ENCODE measurements at regions not wholly inside any gene's neighbourhood (a gene's known extent, or its start where the extent isn't known, plus 50 kb on each side); places are given as distances from the start of the nearest gene placed in this dataset.

DNA sequence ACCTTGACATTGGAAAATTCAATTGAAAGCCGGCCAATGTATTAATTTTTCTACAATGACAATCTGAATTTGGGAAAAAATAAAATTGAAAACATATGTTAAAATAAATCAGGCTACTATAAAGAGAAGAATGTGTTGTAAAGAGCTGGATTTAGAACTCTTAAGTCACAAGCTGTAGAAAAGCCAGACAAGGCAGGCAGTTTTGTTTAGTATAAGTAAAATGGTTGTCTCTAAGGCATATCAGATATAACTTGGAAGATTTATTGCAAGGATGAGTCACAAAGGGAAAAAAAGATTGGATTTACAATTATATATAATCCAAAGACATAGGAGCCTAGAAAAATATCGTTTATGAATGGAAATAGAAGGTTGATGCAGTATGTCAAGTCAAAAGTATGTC is 549.1 kb upstream of the EPHA5 start:
- no peaks in the 10 kb centered on the region for H3K36me3 ChIP-seq (ENCODE audit: control insufficient read depth, insufficient read depth, low read length)
- WGBS, 2 experiments (ENCODE audit: insufficient coverage in 2 of 2) = 83% methylated on average over 1 of the region's 2 CpGs; no CpG with 5 or more reads in 1 of the 2 experiments
- no peaks in the 10 kb centered on the region for H3K4me1 ChIP-seq (ENCODE audit: control insufficient read depth, insufficient read depth, low read length, poor library complexity, severe bottlenecking)
- no peak overlapping the region for H3K27ac ChIP-seq (ENCODE audit: low read depth, low read length, severe bottlenecking)
- no peaks in the 10 kb centered on the region for H3K9me3 ChIP-seq (ENCODE audit: control insufficient read depth, low read length)
- no peak overlapping the region for H3K4me3 ChIP-seq (ENCODE audit: extremely low read depth, insufficient read depth, low read length, poor library complexity, severe bottlenecking)

DNA sequence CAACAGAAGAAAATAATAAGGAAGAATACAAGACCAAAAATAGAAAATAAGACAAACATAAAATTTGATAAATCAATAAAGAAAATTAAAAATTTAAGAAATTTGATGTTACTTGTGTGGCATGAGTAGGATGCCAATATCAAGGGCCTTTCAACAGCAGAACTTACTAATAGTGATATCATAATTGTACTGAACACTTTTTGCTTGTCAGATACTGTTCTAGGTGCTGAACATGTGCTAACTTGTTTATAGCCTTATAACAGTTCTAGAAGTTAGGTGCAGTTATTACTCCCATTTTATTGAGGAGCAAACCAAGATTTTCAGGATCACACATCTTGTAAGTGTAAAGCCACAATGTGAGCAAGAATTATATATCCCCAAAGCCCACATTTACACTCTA is 546.0 kb upstream of the EPHA5 start:
- Histone ChIP-seq H3K4me3 (ENCODE audit: extremely low read depth, insufficient read depth, low read length, poor library complexity, severe bottlenecking) (no peak overlapping the region), H3K36me3 (ENCODE audit: control insufficient read depth, insufficient read depth, low read length) (no peaks in the 10 kb centered on the region), H3K27ac (ENCODE audit: low read depth, low read length, severe bottlenecking) (no peak overlapping the region), H3K4me1 (ENCODE audit: control insufficient read depth, insufficient read depth, low read length, poor library complexity, severe bottlenecking) (no peaks in the 10 kb centered on the region), H3K9me3 (ENCODE audit: control insufficient read depth, low read length) (no peaks in the 10 kb centered on the region)

DNA sequence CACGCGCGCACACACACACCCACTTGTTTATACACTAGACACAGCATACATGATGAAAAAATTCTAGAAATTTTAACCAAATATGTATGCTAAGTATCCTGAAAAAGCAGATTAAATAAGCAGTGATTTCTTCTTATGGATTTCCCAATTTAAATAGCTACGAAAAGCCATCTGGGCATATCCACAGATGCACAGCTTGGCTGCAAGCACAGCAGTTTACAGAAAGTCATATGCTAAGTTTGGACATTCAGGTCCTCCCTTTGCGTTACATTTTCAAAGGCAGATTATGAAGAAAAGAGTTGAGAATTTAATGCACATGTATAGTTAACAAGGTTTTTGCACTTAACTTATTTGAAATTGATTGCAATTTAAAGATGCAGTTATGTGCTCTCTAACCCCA is 542.2 kb upstream of the EPHA5 start:
- H3K4me1 ChIP-seq (ENCODE audit: control insufficient read depth, insufficient read depth, low read length, poor library complexity, severe bottlenecking) = no peaks in the 10 kb centered on the region
- H3K36me3 ChIP-seq (ENCODE audit: control insufficient read depth, insufficient read depth, low read length) = no peaks in the 10 kb centered on the region
- H3K27ac ChIP-seq (ENCODE audit: low read depth, low read length, severe bottlenecking) = no peak overlapping the region
- 100% methylated on average over 2 of the region's 5 CpGs for WGBS, 2 experiments (ENCODE audit: insufficient coverage in 2 of 2)
- no peak overlapping the region for H3K4me3 ChIP-seq (ENCODE audit: extremely low read depth, insufficient read depth, low read length, poor library complexity, severe bottlenecking)
- H3K9me3 ChIP-seq (ENCODE audit: control insufficient read depth, low read length) = no peaks in the 10 kb centered on the region

DNA sequence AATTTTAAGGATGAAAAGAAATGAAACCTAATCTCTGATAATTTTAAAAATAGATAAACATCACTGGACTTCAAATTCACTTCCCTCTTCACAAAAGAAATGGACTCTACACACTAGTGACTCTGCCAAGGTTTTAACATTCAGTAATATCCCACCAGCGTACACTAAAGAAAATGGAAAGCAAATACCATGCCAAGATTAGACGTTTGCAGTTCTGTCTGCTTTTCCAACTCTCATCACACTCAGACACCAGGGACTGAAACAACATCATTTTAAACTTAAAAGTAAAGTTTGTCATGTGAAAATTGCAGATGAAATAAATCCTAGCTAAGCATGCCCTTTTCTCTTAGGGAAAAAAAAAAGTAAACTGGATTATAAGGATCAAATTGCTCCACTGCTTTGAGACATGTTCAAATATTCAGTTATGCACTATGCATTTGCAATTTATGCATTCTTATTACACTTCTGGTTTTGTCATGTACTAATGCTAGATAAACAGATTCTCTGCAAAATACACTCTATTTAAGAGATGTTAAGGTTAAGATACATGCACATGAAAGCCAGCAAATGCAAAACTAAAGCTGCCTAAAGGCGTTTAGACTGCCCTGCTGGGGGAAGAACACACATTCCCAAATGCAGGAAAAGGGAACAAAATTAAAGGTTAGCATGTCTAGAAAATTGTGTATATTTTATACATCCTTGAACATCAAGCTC is 534.4 kb upstream of the EPHA5 start:
- 80 to 82% methylated on average over 1 to 2 of the region's 3 CpGs for WGBS, 2 experiments (ENCODE audit: insufficient coverage in 2 of 2)

DNA sequence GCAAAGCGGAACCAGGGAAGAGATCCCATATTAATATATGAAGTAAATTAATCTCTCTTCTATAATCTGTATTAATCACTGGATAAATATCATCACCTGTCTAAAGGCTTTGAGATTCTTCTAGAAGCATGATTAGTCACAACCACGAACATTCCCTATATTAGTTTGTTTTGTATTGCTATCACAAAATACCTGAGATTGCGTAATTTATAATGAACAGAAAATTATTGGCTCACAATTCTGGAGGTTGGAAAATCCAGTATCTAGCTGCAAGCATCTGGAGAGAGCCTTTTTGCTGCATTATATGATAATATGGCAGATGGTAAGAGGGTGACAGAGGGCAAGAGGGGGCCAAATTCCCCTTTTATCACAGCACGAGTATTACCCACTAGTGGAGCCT is 532.6 kb upstream of the EPHA5 start:
- Histone ChIP-seq H3K4me1 (ENCODE audit: control insufficient read depth, insufficient read depth, low read length, poor library complexity, severe bottlenecking) (no peaks in the 10 kb centered on the region), H3K27ac (ENCODE audit: low read depth, low read length, severe bottlenecking) (no peak overlapping the region), H3K9me3 (ENCODE audit: control insufficient read depth, low read length) (no peaks in the 10 kb centered on the region), H3K4me3 (ENCODE audit: extremely low read depth, insufficient read depth, low read length, poor library complexity, severe bottlenecking) (no peak overlapping the region), H3K36me3 (ENCODE audit: control insufficient read depth, insufficient read depth, low read length) (no peaks in the 10 kb centered on the region)
- 100% methylated on average over 1 of the region's 4 CpGs; no CpG with 5 or more reads in 1 of the 2 experiments for WGBS, 2 experiments (ENCODE audit: insufficient coverage in 2 of 2)

More for the DNA sequence above, 534.4 kb upstream of the EPHA5 start:
- Histone ChIP-seq H3K9me3 (ENCODE audit: control insufficient read depth, low read length) (no peaks in the 10 kb centered on the region), H3K4me3 (ENCODE audit: extremely low read depth, insufficient read depth, low read length, poor library complexity, severe bottlenecking) (no peak overlapping the region), H3K36me3 (ENCODE audit: control insufficient read depth, insufficient read depth, low read length) (no peaks in the 10 kb centered on the region), H3K27ac (ENCODE audit: low read depth, low read length, severe bottlenecking) (no peak overlapping the region), H3K4me1 (ENCODE audit: control insufficient read depth, insufficient read depth, low read length, poor library complexity, severe bottlenecking) (no peaks in the 10 kb centered on the region)

DNA sequence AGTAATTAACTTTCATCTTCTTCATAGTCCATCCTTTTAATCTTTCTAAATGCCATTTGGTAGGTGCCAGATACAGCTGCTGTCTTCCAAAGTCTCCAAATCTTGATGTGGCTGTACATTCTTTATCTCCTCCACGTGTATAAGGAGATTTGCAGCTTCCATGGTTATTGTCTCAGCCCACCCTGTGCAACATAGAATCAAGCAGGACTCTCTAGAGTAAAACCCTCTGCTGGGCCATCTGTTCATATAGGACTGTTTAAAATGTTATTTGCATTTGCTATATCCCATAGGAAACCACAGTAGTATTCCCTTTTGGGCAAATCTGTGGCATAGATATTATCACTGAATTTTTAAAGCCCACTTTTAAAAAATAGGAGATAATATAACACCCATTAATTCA is 527.2 kb upstream of the EPHA5 start:
- Histone ChIP-seq H3K4me3 (ENCODE audit: extremely low read depth, insufficient read depth, low read length, poor library complexity, severe bottlenecking) (no peak overlapping the region), H3K4me1 (ENCODE audit: control insufficient read depth, insufficient read depth, low read length, poor library complexity, severe bottlenecking) (no peaks in the 10 kb centered on the region), H3K27ac (ENCODE audit: low read depth, low read length, severe bottlenecking) (no peak overlapping the region), H3K36me3 (ENCODE audit: control insufficient read depth, insufficient read depth, low read length) (no peaks in the 10 kb centered on the region), H3K9me3 (ENCODE audit: control insufficient read depth, low read length) (no peaks in the 10 kb centered on the region)
- WGBS, 2 experiments (ENCODE audit: insufficient coverage in 2 of 2) = 50% methylated on average over 1 of the region's 1 CpG; no CpG with 5 or more reads in 1 of the 2 experiments

DNA sequence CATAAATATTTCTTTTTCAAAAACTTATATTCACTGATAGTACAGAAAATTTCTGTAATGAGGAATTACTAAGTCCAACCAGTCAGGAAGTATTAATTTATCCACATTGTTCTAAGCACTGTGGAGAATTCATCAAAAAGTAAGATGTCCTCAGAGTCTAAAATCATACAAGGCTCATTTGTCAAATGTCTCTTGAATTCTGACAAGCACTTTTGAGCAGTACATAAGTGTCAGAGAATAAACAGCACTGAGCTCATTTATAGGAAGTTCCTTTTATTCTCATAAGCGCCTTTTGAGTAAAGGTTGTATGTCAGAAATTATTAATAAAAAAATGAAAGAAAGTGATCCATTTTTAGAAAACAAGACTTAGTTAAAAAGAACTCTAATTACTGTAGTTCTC is 523.2 kb upstream of the EPHA5 start:
- no peaks in the 10 kb centered on the region for H3K4me1 ChIP-seq (ENCODE audit: control insufficient read depth, insufficient read depth, low read length, poor library complexity, severe bottlenecking)
- H3K27ac ChIP-seq (ENCODE audit: low read depth, low read length, severe bottlenecking) = no peak overlapping the region
- no CpG with 5 or more reads among the region's 1 CpG for WGBS, 2 experiments (ENCODE audit: insufficient coverage in 2 of 2)
- no peaks in the 10 kb centered on the region for H3K9me3 ChIP-seq (ENCODE audit: control insufficient read depth, low read length)
- H3K4me3 ChIP-seq (ENCODE audit: extremely low read depth, insufficient read depth, low read length, poor library complexity, severe bottlenecking) = no peak overlapping the region
- H3K36me3 ChIP-seq (ENCODE audit: control insufficient read depth, insufficient read depth, low read length) = no peaks in the 10 kb centered on the region

DNA sequence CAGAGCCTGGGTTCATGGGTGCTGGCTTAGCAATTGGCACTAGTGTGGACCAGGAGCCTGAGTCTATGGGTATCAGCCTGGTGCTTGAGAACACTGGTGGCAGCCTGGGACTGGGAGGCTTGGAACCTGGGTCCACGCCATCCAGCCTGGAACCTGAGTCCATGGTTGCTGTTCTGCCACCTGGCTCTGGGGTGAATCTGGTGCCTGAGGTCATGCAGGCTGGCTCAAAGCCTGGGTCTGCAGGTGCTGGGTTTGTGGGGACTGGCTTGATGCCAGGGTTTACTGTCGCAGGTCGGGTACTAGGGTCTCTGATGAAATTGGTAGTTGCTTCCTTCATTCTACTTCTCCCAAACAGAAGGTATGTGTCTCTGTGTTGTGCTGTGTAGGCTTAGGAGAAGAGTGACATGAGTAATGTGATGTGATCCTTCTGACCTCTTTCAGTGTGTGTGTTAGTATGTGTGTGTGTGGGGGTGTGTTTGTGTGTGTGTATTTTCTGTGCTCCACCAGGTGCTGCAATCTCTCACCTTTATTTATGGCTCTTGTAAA is 517.0 kb upstream of the EPHA5 start:
- Histone ChIP-seq H3K4me3 (ENCODE audit: extremely low read depth, insufficient read depth, low read length, poor library complexity, severe bottlenecking) (no peak overlapping the region), H3K4me1 (ENCODE audit: control insufficient read depth, insufficient read depth, low read length, poor library complexity, severe bottlenecking) (no peaks in the 10 kb centered on the region), H3K27ac (ENCODE audit: low read depth, low read length, severe bottlenecking) (no peak overlapping the region), H3K9me3 (ENCODE audit: control insufficient read depth, low read length) (no peaks in the 10 kb centered on the region), H3K36me3 (ENCODE audit: control insufficient read depth, insufficient read depth, low read length) (no peaks in the 10 kb centered on the region)
- WGBS, 2 experiments (ENCODE audit: insufficient coverage in 2 of 2) = 92 to 100% methylated on average over 1 to 3 of the region's 3 CpGs

DNA sequence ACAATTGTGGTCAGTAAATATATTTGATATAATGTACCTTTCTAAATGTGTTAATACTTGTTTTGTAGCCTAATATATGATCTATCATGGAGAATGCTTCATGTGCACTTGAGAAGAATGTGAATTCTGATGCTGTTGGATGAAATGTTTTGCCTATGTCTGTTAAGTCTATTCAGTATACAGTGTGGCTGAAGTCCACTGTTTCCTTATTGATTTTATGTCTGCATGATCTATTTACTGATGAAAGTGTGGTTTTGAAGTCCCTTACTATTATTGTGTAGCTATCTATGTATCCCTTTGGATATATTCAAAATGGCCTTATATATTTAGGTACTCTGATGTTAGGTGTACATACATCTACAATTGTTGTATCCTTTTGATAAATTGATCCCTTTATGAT is 515.8 kb upstream of the EPHA5 start:
- Histone ChIP-seq H3K4me3 (ENCODE audit: extremely low read depth, insufficient read depth, low read length, poor library complexity, severe bottlenecking) (no peak overlapping the region), H3K27ac (ENCODE audit: low read depth, low read length, severe bottlenecking) (no peak overlapping the region), H3K4me1 (ENCODE audit: control insufficient read depth, insufficient read depth, low read length, poor library complexity, severe bottlenecking) (no peaks in the 10 kb centered on the region), H3K9me3 (ENCODE audit: control insufficient read depth, low read length) (no peaks in the 10 kb centered on the region), H3K36me3 (ENCODE audit: control insufficient read depth, insufficient read depth, low read length) (no peaks in the 10 kb centered on the region)

DNA sequence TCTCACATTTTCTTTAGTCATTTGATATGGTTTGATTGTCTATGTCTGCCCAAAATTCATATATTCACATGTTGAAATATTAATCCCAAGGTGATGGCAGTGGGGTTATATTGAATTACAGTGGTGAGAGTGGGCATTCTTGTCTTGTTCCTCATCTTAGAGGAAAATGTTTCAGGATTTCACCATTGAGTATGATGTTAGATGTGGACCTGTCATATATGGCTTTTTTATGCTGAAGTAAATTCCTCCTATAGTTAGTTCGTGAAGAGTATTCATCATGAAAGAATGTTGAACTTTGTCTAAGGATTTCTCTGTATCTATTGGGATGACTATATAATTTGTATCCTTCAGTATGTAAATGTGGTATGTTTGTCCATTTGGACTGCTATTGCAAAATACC is 512.3 kb upstream of the EPHA5 start:
- H3K4me1 ChIP-seq (ENCODE audit: control insufficient read depth, insufficient read depth, low read length, poor library complexity, severe bottlenecking) = no peaks in the 10 kb centered on the region
- H3K4me3 ChIP-seq (ENCODE audit: extremely low read depth, insufficient read depth, low read length, poor library complexity, severe bottlenecking) = no peak overlapping the region
- WGBS, 2 experiments (ENCODE audit: insufficient coverage in 2 of 2) = 100% methylated on average over 1 of the region's 1 CpG; no CpG with 5 or more reads in 1 of the 2 experiments
- H3K9me3 ChIP-seq (ENCODE audit: control insufficient read depth, low read length) = no peaks in the 10 kb centered on the region
- H3K27ac ChIP-seq (ENCODE audit: low read depth, low read length, severe bottlenecking) = no peak overlapping the region
- no peaks in the 10 kb centered on the region for H3K36me3 ChIP-seq (ENCODE audit: control insufficient read depth, insufficient read depth, low read length)

DNA sequence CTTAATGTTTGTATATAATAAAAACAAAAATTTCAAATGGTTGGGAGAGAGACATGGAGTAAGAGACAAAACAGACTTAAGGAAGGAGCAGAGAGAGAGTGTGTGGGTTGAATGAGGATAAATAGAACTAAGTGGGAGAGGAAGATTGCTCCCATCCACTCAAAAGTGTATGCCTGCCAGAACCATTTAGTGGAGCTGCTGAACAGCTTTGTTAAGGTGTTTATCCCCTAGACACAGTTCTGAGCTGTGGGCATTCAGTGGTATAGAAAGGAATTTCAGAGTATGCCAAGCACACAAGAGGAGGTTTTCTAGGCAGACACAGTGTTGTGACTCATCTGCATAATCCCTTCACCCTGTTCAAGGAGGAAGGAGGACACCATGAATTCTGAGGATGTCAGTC is 508.6 kb upstream of the EPHA5 start:
- Histone ChIP-seq H3K9me3 (ENCODE audit: control insufficient read depth, low read length) (no peaks in the 10 kb centered on the region), H3K4me3 (ENCODE audit: extremely low read depth, insufficient read depth, low read length, poor library complexity, severe bottlenecking) (no peak overlapping the region), H3K4me1 (ENCODE audit: control insufficient read depth, insufficient read depth, low read length, poor library complexity, severe bottlenecking) (no peaks in the 10 kb centered on the region), H3K27ac (ENCODE audit: low read depth, low read length, severe bottlenecking) (peak overlapping the region; percentile 36), H3K36me3 (ENCODE audit: control insufficient read depth, insufficient read depth, low read length) (no peaks in the 10 kb centered on the region)

Data from mesodermal cell (in vitro differentiated cells).